Loucy (cell line): ENCODE measurements at regions not wholly inside any gene's neighbourhood (a gene's known extent, or its start where the extent isn't known, plus 50 kb on each side); places are given as distances from the start of the nearest gene placed in this dataset.

Experiments
- H2AFZ ChIP-seq: fragments of 200-600 bp; sonication (generic); 2 replicates; pipeline ENCODE4 v1.6.0; 2016; ENCODE audit warnings: antibody characterized with exemption, mild to moderate bottlenecking, low read length, moderate library complexity
- H3F3A ChIP-seq: fragments of 200-600 bp; 2 replicates; pipeline ENCODE4 v1.6.0; 2016; ENCODE audit warnings: antibody characterized with exemption, low read depth, mild to moderate bottlenecking
- H3K27me3 ChIP-seq: fragments of 200-600 bp; sonication (generic); 2 replicates; pipeline ENCODE4 v1.6.1; 2014; ENCODE audit warnings: low read length, mild to moderate bottlenecking; ENCODE audit not compliant: insufficient read depth, poor library complexity, severe bottlenecking
- H3K36me3 ChIP-seq: fragments of 200-600 bp; sonication (generic); 2 replicates; pipeline ENCODE4 v1.6.1; 2016; ENCODE audit warnings: low read length; ENCODE audit not compliant: insufficient read depth
- H3K4me1 ChIP-seq: fragments of 200-600 bp; sonication (generic); 2 replicates; pipeline ENCODE4 v1.5.1; 2014; ENCODE audit warnings: low read length, mild to moderate bottlenecking; ENCODE audit not compliant: insufficient read depth, poor library complexity, severe bottlenecking
- H3K4me2 ChIP-seq: fragments of 200-600 bp; sonication (generic); 2 replicates; pipeline ENCODE4 v1.6.0; 2014; ENCODE audit warnings: antibody characterized with exemption, low read length, low read depth, mild to moderate bottlenecking; ENCODE audit not compliant: poor library complexity, severe bottlenecking
- H3K4me3 ChIP-seq: fragments of 200-600 bp; sonication (generic); 2 replicates; pipeline ENCODE4 v1.5.1; 2014; ENCODE audit warnings: low read length, mild to moderate bottlenecking, mixed read lengths; ENCODE audit not compliant: poor library complexity, severe bottlenecking
- H3K79me2 ChIP-seq: fragments of 200-600 bp; sonication (generic); 2 replicates; pipeline ENCODE4 v1.6.1; 2014; ENCODE audit warnings: low read length; ENCODE audit not compliant: insufficient read depth
- H3K9ac ChIP-seq: fragments of 200-600 bp; sonication (generic); 2 replicates; pipeline ENCODE4 v1.6.0; 2014; ENCODE audit warnings: mild to moderate bottlenecking, low read depth, low read length, moderate library complexity; ENCODE audit not compliant: poor library complexity, severe bottlenecking
- H3K9me2 ChIP-seq: fragments of 200-600 bp; sonication (generic); replicated peaks from 2 replicates; pipeline ENCODE4 v1.6.1; 2016; ENCODE audit warnings: low read depth, low read length, mixed read lengths
- H3K9me3 ChIP-seq: fragments of 200-600 bp; sonication (generic); 2 replicates; pipeline ENCODE4 v1.6.1; 2014; ENCODE audit warnings: mild to moderate bottlenecking, antibody characterized with exemption, low read length, low read depth; ENCODE audit not compliant: insufficient read depth
- H4K20me1 ChIP-seq: fragments of 200-600 bp; sonication (generic); 2 replicates; pipeline ENCODE4 v1.6.0; 2014; ENCODE audit warnings: antibody characterized with exemption, low read length, mild to moderate bottlenecking; ENCODE audit not compliant: insufficient read depth, poor library complexity, severe bottlenecking
- CTCF ChIP-seq: fragments of 200-600 bp; sonication (generic); conservative IDR thresholded peaks from 2 replicates; pipeline ENCODE4 v1.5.1; 2014; ENCODE audit warnings: mild to moderate bottlenecking, antibody characterized with exemption, low read length
- EZH2phosphoT487 ChIP-seq: fragments of 200-600 bp; IDR thresholded peaks from 2 replicates; pipeline ENCODE4 v1.6.1; 2018; ENCODE audit warnings: antibody characterized with exemption, mild to moderate bottlenecking, moderate library complexity, borderline replicate concordance

- H3K27me3 ChIP-seq = no peaks in the 10 kb centered on the region
- no peak overlapping the region for H2AFZ ChIP-seq
- no peak overlapping the region for H3K4me3 ChIP-seq
- no peaks in the 10 kb centered on the region for H3K79me2 ChIP-seq
- H3K9me3 ChIP-seq = no peaks in the 10 kb centered on the region
- TF ChIP-seq EZH2phosphoT487 (no peak), CTCF (peak; percentile 84)
- no peak overlapping the region for H3K4me2 ChIP-seq
- H3F3A ChIP-seq = no peaks in the 10 kb centered on the region
- H3K9me2 ChIP-seq = no peaks in the 10 kb centered on the region
- H4K20me1 ChIP-seq = no peaks in the 10 kb centered on the region
- peaks cover 14% of the 10 kb centered on the region for H3K4me1 ChIP-seq
- H3K36me3 ChIP-seq = no peaks in the 10 kb centered on the region
- no peak overlapping the region for H3K9ac ChIP-seq
Measured at GRCh38 chr5:6837519-6838110, 124.4 kb downstream of the TENT4A start.

DNA sequence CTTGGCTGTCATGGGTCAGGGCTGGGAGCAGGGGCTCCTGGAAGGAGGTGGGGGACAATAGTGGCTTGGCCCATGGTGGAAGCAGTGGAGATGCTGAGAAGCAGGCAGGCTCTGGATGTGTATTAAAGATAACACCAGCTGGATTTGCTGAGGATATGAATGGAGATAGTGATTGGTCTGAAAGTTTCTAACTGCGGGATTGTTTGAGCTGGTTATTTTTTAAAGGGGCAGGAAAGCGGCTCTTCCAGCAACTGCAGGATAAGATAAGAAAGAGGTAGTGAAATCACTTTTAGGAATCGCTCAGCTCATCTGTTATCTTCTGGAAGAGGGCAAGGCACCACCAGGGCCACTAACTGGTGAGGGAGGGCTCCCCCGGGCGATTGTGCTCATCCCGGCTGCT is 125.5 kb downstream of the TENT4A start:
- no peaks in the 10 kb centered on the region for H3K27me3 ChIP-seq
- H3K79me2 ChIP-seq = no peaks in the 10 kb centered on the region
- no peak overlapping the region for H2AFZ ChIP-seq
- no peaks in the 10 kb centered on the region for H3K36me3 ChIP-seq
- H3K9ac ChIP-seq = no peak overlapping the region
- no peak overlapping the region for H3K4me2 ChIP-seq
- H3F3A ChIP-seq = no peaks in the 10 kb centered on the region
- no peaks in the 10 kb centered on the region for H4K20me1 ChIP-seq
- no peaks in the 10 kb centered on the region for H3K9me3 ChIP-seq
- H3K9me2 ChIP-seq = no peaks in the 10 kb centered on the region
- H3K4me1 ChIP-seq = peaks cover 3% of the 10 kb centered on the region
- no peak overlapping the region for H3K4me3 ChIP-seq
- TF ChIP-seq CTCF (no peak), EZH2phosphoT487 (no peak)

- no peak for TF ChIP-seq CTCF
- TF ChIP-seq EZH2phosphoT487 = no peak
Measured at GRCh38 chr5:6840136-6840793, 127.0 kb downstream of the TENT4A start.

More at GRCh38 chr5:6840136-6840793, 127.0 kb downstream of the TENT4A start:
- Histone ChIP-seq H3K4me2 (no peak overlapping the region), H3K4me1 (no peaks in the 10 kb centered on the region), H3K27me3 (no peaks in the 10 kb centered on the region), H3K4me3 (no peak overlapping the region), H3K36me3 (no peaks in the 10 kb centered on the region), H3K79me2 (no peaks in the 10 kb centered on the region), H4K20me1 (no peaks in the 10 kb centered on the region), H3K9ac (no peak overlapping the region), H3K9me2 (no peaks in the 10 kb centered on the region), H2AFZ (no peak overlapping the region), H3F3A (no peaks in the 10 kb centered on the region), H3K9me3 (no peaks in the 10 kb centered on the region)
